ENCODE measurements at regions not wholly inside any gene's neighbourhood (a gene's known extent, or its start where the extent isn't known, plus 50 kb on each side); places are given as distances from the start of the nearest gene placed in this dataset.

DNA sequence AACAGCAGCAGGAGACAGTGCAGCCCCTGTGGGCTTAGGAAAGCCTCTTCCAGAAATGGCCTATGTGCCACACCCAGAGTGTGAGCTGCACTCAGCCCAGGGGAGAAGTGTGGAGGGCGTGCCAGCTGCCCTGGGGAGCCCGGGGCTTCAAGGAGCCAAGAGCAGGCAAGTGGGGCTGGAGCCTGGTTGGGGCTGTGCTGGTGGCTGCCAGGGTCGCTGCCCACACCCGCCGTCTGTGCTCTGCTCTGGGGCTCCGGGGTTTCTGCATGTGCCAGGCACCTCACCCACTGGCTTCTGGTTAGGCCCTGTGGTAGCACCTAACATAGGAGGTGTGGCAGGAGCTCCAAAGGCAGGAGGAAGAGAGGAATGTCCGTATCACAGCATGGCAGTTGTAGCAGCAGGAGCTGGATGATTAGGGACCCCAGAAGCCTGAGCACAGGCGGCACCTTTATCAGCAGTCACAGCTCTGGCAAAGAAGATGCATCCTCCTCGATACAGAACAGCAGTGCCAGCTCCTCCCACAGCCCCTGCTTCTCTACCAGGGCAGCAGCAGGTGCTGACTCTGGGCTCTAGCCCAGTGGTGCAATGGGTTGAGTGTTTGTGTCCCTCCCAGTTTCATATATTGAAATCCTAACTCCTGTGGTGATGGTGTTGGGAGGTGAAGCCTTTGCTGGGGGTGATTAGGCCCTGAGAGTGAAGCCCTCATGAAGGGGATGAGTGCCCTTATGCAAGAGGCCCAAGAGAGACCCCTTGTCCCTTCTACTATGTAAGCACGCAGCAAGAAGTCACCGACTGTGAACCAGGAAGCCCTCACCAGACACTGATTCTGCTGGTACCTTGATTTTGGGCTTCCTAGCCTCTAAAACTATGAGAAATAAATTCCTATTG is 70.0 kb upstream of the KLF13 start:
- Mint-ChIP-seq H3K27ac (no peak overlapping the region), H3K4me1 (ENCODE audit: low read depth) (peaks cover 67% of the 10 kb centered on the region)

DNA sequence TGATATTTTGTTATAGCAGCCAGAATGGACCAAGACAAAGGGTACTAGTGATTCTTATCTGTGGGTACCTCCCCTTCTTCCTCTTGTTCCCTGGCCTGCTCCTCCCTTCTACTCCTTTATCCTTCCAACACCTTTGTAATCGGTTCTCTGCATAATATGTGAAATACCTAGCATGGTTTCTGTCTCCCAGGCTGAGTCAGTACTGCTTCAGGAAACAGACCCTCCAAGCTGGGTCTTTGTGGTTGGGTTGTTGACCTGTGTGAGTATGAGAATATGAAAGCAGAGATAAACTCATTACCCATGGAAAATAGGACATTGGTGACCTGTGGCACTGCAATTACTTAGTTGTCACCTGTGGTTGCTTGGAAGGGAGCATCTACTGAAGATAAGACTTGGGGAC is 69.3 kb upstream of the KLF13 start:
- H3K27me3 Mint-ChIP-seq (ENCODE audit: insufficient read depth) = peaks cover 15% of the 10 kb centered on the region
- H3K4me1 Mint-ChIP-seq (ENCODE audit: low read depth) = peaks cover 70% of the 10 kb centered on the region
- peaks cover 6% of the 10 kb centered on the region for H3K9me3 Mint-ChIP-seq
- intact Hi-C loops (cut with micrococcal nuclease) = no loop called here
- no peak overlapping the region for H3K27ac Mint-ChIP-seq
- H3K36me3 Mint-ChIP-seq (ENCODE audit: low read depth) = peaks cover 3% of the 10 kb centered on the region
- no peak for DNase-seq (ENCODE audit: low spot score)
- no peak overlapping the region for H3K4me3 Mint-ChIP-seq

More for the DNA sequence above, 70.0 kb upstream of the KLF13 start:
- H3K4me3 Mint-ChIP-seq = no peak overlapping the region
- peaks cover 15% of the 10 kb centered on the region for H3K27me3 Mint-ChIP-seq (ENCODE audit: insufficient read depth)
- intact Hi-C loops (cut with micrococcal nuclease) = no loop called here
- peaks cover 6% of the 10 kb centered on the region for H3K9me3 Mint-ChIP-seq
- DNase-seq (ENCODE audit: low spot score) = no peak
- H3K36me3 Mint-ChIP-seq (ENCODE audit: low read depth) = peaks cover 3% of the 10 kb centered on the region

DNA sequence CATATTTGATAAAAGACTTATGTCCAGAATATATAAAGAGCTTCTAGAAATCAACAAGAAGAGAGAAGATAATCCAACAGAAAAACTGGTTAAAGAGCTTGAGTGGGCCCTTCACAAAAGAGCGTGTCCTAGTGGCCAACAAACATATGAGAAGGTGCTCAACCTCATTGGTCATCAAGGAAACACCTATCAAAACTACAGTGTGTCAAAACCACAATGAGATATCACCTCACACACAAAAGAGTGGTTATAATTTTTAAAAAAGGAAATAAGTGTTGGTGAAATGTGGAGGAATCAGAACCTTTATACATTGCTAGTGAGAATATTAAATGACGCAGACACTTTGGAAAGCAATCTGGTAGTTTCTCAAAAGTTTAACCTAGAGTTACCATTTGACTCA is 68.4 kb upstream of the KLF13 start:
- peaks cover 75% of the 10 kb centered on the region for H3K4me1 Mint-ChIP-seq (ENCODE audit: low read depth)
- peaks cover 6% of the 10 kb centered on the region for H3K9me3 Mint-ChIP-seq
- H3K27me3 Mint-ChIP-seq (ENCODE audit: insufficient read depth) = peaks cover 10% of the 10 kb centered on the region
- H3K36me3 Mint-ChIP-seq (ENCODE audit: low read depth) = peaks cover 3% of the 10 kb centered on the region
- no peak overlapping the region for H3K4me3 Mint-ChIP-seq
- intact Hi-C loops (cut with micrococcal nuclease) = no loop called here
- no peak overlapping the region for H3K27ac Mint-ChIP-seq
- DNase-seq (ENCODE audit: low spot score) = no peak

DNA sequence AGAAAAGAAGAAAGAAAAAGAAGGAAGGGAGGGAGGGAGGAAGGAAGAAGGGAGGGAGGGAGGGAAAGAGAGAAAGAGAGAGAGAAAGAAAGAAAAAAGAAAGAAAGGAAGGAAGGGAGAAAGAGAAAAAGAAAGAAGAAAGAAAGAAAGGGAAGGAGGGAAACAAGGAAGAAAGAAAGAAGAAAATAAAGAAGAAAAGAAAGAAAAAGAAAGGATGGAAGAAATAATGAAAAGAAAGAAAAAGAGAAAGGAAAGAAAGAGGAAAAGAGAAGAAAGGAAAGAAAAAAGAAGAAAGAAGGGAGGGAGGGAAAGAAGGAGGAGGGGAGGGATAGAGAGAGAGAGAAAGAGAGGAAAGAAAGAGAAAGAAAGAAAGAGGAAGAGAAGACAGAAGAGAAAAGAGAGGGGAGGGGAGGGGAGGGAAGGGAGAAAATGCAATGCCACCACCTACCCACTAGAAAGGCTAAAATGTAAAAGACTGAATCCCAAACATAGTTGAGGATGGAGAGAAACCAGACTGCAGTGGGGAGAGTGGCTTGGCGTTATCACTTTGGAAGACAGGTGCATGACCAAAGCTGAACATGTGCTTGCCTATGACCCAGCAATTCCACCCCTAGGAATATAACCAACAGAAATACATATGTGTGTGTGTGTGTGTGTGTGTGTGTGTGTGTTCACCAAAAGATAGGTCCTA is 66.9 kb upstream of the KLF13 start:
- H3K9me3 Mint-ChIP-seq = peaks cover 6% of the 10 kb centered on the region
- H3K27me3 Mint-ChIP-seq (ENCODE audit: insufficient read depth) = peaks cover 9% of the 10 kb centered on the region
- H3K36me3 Mint-ChIP-seq (ENCODE audit: low read depth) = peaks cover 3% of the 10 kb centered on the region
- H3K27ac Mint-ChIP-seq = no peak overlapping the region
- intact Hi-C loops (cut with micrococcal nuclease) = no loop called here
- no peak for DNase-seq (ENCODE audit: low spot score)
- H3K4me1 Mint-ChIP-seq (ENCODE audit: low read depth) = peaks cover 84% of the 10 kb centered on the region
- H3K4me3 Mint-ChIP-seq = no peak overlapping the region

DNA sequence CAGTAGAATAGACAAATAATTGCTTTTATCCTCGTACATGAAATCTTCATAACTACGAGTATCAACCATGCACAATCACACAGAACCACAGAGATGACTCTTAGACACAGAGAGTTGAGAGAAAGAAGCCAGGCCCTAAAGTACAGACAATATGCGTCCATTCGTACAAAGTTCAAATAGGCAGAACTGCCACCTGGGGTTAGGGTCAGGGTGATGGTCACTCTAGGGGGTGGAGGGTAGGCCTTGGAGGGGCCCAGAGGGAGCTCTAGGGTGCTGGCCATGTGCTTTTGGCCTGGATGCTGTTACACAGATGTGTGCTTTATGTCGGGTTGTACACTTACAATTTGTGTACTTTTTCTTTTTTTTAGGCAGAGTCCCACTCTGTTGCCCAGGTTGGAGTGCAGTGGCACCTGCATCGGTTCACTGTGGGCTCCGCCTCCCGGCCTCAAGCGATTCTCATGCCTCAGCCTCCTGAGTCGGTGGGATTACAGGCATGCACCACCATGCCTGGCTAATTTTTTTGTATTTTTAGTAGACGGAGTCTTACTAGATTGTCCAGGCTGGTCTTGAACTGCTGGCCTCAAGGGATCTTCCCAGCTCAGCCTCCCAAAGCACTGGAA is 65.9 kb upstream of the KLF13 start:
- peaks cover 3% of the 10 kb centered on the region for H3K36me3 Mint-ChIP-seq (ENCODE audit: low read depth)
- peaks cover 6% of the 10 kb centered on the region for H3K9me3 Mint-ChIP-seq
- intact Hi-C loops (cut with micrococcal nuclease) = no loop called here
- peaks cover 82% of the 10 kb centered on the region for H3K4me1 Mint-ChIP-seq (ENCODE audit: low read depth)
- H3K4me3 Mint-ChIP-seq = no peak overlapping the region
- peaks cover 6% of the 10 kb centered on the region for H3K27me3 Mint-ChIP-seq (ENCODE audit: insufficient read depth)
- H3K27ac Mint-ChIP-seq = no peak overlapping the region
- no peak for DNase-seq (ENCODE audit: low spot score)

DNA sequence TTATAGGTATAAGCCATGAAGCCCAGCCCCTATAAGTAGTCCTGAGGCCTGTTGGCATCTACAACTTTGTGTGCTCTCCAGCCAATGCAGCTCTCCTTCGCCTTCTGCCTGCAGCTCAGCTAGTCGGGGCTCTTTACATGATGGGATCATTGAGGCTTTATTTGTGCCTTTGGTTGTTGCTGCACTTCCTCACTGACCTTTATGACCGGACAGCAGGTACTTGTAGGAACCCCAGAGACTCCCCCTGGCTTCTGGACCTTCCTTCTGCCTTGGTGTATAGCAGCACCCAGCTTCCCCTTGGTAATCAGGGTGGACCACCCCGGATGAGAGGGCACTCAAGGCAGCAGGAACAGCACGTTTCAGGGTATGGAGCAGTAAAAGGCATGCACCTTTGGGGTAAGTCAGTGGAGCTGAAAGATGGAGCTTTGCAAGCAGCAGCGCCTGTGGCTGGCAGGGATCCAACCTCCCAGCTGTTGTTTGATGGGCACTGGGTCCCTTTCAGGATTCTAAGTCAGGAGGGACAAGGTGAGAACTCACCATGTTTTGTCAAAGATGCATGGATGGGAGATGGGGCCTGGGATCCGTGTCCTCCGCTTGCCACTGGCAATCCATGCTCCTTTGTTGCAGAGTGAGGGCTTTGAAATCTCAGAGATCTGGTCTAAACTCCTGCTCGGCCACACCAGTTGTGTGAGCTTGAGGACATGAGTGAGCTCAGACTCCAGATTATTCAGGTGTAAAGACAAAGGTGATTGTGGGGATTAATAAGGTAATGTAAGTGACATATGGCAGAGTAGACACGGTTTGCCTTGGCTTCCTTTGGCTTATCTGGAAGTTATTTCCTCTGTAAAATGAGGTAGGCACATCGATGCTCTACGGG is 65.1 kb upstream of the KLF13 start:
- no peak for DNase-seq (ENCODE audit: low spot score)
- Mint-ChIP-seq H3K36me3 (ENCODE audit: low read depth) (peaks cover 3% of the 10 kb centered on the region), H3K27me3 (ENCODE audit: insufficient read depth) (peaks cover 6% of the 10 kb centered on the region), H3K4me1 (ENCODE audit: low read depth) (peaks cover 84% of the 10 kb centered on the region), H3K9me3 (peaks cover 6% of the 10 kb centered on the region), H3K4me3 (peak overlapping the region; percentile 25), H3K27ac (no peak overlapping the region)
- intact Hi-C loops (cut with micrococcal nuclease) = no loop called here

DNA sequence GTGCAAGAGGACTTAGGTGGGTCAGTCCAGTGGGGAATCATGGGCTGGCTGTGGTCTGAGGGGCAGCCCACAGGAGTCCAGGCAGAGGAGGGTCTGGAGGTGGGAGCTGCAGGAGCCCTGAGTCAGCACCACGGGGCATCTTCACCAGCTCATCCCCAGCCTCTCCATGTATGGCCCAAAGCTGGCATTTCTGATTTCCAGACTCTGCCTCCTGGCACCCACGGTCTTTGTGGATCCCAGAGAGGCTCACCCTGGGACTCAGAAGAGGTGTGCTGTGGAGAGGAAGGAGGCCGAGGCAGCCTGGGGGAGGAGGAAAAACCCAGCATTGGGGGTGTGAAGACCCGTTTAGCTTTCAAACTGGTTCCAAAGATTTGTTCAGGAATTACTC is 64.5 kb upstream of the KLF13 start:
- Mint-ChIP-seq H3K27ac (no peak overlapping the region), H3K9me3 (peaks cover 6% of the 10 kb centered on the region), H3K36me3 (ENCODE audit: low read depth) (peaks cover 3% of the 10 kb centered on the region), H3K4me3 (no peak overlapping the region), H3K4me1 (ENCODE audit: low read depth) (peaks cover 84% of the 10 kb centered on the region), H3K27me3 (ENCODE audit: insufficient read depth) (peaks cover 6% of the 10 kb centered on the region)
- no peak for DNase-seq (ENCODE audit: low spot score)
- intact Hi-C loops (cut with micrococcal nuclease) = no loop called here

DNA sequence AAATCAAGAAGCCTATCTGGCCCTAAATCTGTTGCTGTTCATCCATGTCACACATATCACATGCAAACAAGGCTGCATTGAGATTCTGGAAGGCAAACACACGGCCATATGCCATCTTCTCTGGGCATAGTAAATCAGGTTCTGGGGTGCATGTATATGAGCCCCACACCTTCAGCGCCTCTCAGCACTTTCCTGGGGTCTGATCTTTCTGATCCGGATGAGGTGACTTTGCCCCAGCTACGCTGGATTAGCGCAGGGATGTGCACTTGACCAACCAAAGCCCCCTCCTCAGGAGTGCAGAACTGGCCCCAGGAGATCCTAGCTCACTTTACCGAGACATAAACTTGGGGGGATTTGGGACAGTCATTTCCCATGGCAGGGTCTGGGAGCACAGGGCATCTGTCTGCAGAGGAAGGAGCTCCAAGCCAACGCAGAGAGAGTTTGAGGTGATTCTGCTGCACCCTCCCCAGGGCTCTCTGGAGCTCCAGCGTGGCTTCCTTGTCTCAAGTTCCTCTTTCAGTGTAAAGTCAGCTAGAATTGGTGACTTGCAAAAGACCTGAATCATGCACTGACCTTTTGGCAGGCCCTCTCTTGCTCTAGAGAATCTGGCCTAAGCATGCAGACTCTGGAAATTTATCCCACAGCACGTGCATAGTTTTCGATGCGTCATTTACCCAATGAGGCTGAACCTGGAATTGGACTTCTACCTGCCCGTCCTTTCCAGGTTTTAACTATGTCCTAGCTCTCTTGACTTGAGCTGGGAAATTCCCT is 63.5 kb upstream of the KLF13 start:
- Mint-ChIP-seq H3K36me3 (ENCODE audit: low read depth) (peaks cover 5% of the 10 kb centered on the region), H3K27ac (peak overlapping the region; percentile 75), H3K4me3 (no peak overlapping the region), H3K9me3 (peaks cover 2% of the 10 kb centered on the region), H3K27me3 (ENCODE audit: insufficient read depth) (peaks cover 6% of the 10 kb centered on the region), H3K4me1 (ENCODE audit: low read depth) (peaks cover 86% of the 10 kb centered on the region)
- intact Hi-C loops (cut with micrococcal nuclease) = no loop called here
- no peak for DNase-seq (ENCODE audit: low spot score)

DNA sequence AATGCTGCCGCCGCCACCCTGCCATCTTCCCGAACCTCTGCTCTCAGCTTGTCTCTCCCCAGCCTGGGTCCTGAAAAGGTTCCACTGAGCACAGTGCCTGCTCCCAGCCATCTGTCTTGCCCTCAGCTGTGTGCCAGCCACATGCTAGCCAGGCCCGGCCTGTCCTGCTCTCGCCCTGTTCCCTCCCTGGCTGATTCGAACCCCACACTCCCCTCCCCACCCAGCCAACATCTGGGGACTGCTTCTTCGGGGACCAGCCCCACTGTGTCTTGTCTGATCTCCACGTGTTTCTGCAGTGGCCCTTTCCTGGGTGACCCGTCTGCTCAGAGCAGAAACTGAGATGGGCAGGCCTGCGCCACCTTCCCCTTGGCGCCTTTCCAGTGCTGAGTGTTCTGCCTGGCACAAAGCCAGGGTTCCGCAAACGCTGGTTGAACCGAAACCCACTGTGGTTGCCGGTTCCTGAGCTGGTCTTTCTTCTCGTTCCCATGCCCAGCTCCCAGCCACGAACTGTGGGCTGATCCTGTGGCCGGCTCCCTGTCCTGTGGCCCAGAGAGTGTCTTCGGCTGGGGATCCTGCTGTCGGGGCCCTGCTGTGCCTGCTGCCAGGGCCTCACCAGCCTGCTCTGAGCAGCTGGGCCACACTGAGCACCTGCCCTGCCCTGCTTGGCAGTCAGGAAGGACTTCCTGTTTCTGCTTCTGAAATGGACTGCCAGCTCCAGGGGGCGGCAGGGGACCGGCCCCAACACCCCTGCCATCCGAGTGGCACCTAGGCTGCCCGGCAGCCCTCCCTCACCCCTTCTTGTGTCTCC is 62.7 kb upstream of the KLF13 start:
- peaks cover 6% of the 10 kb centered on the region for H3K36me3 Mint-ChIP-seq (ENCODE audit: low read depth)
- H3K4me3 Mint-ChIP-seq = peak overlapping the region; percentile 41
- intact Hi-C loops (cut with micrococcal nuclease) = loop anchor here (2.0 kb wide), 1 partner anchor 21 kb away; no protein-coding TSS in a partner anchor

DNA sequence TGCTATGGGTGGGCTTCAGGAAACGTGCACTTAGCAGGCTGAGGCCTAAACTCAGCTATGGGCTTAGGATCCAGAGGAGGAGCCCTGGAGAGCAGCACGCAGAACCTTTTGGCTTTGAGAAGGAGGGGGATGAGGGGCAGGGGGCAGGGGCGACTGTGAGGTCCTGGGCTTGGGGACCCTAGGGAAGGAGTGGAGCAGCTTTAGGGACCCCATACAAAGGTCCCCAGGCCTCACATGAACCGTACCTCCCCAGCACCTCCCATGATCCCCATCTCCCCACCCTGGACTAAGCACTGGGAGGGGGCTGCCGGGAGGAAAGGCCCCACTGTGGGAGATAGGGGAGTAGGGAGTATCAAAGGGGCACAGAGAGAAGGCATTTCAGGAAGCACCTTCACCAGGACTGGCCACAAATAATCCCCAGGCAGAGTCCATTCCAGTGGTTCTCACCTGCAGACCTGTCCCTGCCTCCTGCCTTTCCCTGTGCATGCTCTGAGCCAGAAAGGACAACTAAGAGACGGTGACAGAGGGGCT is 62.0 kb upstream of the KLF13 start:
- peaks cover 84% of the 10 kb centered on the region for H3K4me1 Mint-ChIP-seq (ENCODE audit: low read depth)
- no peaks in the 10 kb centered on the region for H3K27me3 Mint-ChIP-seq (ENCODE audit: insufficient read depth)
- intact Hi-C loops (cut with micrococcal nuclease) = loop anchor here (2.0 kb wide), 1 partner anchor 22 kb away; no protein-coding TSS in a partner anchor
- DNase-seq (ENCODE audit: low spot score) = no peak
- H3K4me3 Mint-ChIP-seq = peak overlapping the region; percentile 3
- peaks cover 5% of the 10 kb centered on the region for H3K36me3 Mint-ChIP-seq (ENCODE audit: low read depth)
- no peaks in the 10 kb centered on the region for H3K9me3 Mint-ChIP-seq
- H3K27ac Mint-ChIP-seq = peak overlapping the region; percentile 75

More for the DNA sequence above, 62.7 kb upstream of the KLF13 start:
- Mint-ChIP-seq H3K4me1 (ENCODE audit: low read depth) (peaks cover 84% of the 10 kb centered on the region), H3K27ac (peak overlapping the region; percentile 75), H3K27me3 (ENCODE audit: insufficient read depth) (peaks cover 5% of the 10 kb centered on the region), H3K9me3 (no peaks in the 10 kb centered on the region)
- DNase-seq (ENCODE audit: low spot score) = peak; percentile 62
